ENCODE measurements at regions not wholly inside any gene's neighbourhood (a gene's known extent, or its start where the extent isn't known, plus 50 kb on each side); places are given as distances from the start of the nearest gene placed in this dataset.

- H2AFZ ChIP-seq (ENCODE audit: low read depth, low read length, severe bottlenecking): no peak overlapping the region
- H3K9me3 ChIP-seq (ENCODE audit: insufficient read depth, low read length): no peaks in the 10 kb centered on the region
- no peak overlapping the region for H3K4me3 ChIP-seq (ENCODE audit: insufficient read depth, low read length, poor library complexity, severe bottlenecking)
- no peak overlapping the region for H3K9ac ChIP-seq (ENCODE audit: low read length)
- no peaks in the 10 kb centered on the region for H4K20me1 ChIP-seq (ENCODE audit: low read depth, low read length)
- no peak overlapping the region for H3K27ac ChIP-seq (ENCODE audit: low read depth, low read length)
- H3K27me3 ChIP-seq (ENCODE audit: low read length): no peaks in the 10 kb centered on the region
- H3K36me3 ChIP-seq (ENCODE audit: low read length): no peaks in the 10 kb centered on the region
- H3K4me2 ChIP-seq (ENCODE audit: low read depth, low read length, poor library complexity, severe bottlenecking): no peak overlapping the region
- H3K79me2 ChIP-seq (ENCODE audit: insufficient read depth, low read length): no peaks in the 10 kb centered on the region
- H3F3A ChIP-seq (ENCODE audit: insufficient read depth): no peaks in the 10 kb centered on the region
- H3K9me2 ChIP-seq (replicated peaks; ENCODE audit: insufficient read depth, low read length): no peaks in the 10 kb centered on the region
- TF ChIP-seq, protein P1, sequence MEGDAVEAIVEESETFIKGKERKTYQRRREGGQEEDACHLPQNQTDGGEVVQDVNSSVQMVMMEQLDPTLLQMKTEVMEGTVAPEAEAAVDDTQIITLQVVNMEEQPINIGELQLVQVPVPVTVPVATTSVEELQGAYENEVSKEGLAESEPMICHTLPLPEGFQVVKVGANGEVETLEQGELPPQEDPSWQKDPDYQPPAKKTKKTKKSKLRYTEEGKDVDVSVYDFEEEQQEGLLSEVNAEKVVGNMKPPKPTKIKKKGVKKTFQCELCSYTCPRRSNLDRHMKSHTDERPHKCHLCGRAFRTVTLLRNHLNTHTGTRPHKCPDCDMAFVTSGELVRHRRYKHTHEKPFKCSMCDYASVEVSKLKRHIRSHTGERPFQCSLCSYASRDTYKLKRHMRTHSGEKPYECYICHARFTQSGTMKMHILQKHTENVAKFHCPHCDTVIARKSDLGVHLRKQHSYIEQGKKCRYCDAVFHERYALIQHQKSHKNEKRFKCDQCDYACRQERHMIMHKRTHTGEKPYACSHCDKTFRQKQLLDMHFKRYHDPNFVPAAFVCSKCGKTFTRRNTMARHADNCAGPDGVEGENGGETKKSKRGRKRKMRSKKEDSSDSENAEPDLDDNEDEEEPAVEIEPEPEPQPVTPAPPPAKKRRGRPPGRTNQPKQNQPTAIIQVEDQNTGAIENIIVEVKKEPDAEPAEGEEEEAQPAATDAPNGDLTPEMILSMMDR (IDR thresholded peaks at IDR 0.05; ENCODE audit: insufficient read depth, low read length, poor library complexity, severe bottlenecking): no peak
- TF ChIP-seq EZH2phosphoT487 (conservative IDR thresholded peaks at IDR 0.05; ENCODE audit: low read length): no peak
These were observed 539.4 kb upstream of the SPHKAP start for GRCh38 chr2:228720895-228721294.

- H3F3A ChIP-seq (ENCODE audit: insufficient read depth): no peaks in the 10 kb centered on the region
- no peaks in the 10 kb centered on the region for H4K20me1 ChIP-seq (ENCODE audit: low read depth, low read length)
- H3K9ac ChIP-seq (ENCODE audit: low read length): no peak overlapping the region
- H3K9me3 ChIP-seq (ENCODE audit: insufficient read depth, low read length): no peaks in the 10 kb centered on the region
- H3K4me3 ChIP-seq (ENCODE audit: insufficient read depth, low read length, poor library complexity, severe bottlenecking): no peak overlapping the region
- H3K9me2 ChIP-seq (replicated peaks; ENCODE audit: insufficient read depth, low read length): no peaks in the 10 kb centered on the region
- no peak overlapping the region for H2AFZ ChIP-seq (ENCODE audit: low read depth, low read length, severe bottlenecking)
- H3K27me3 ChIP-seq (ENCODE audit: low read length): no peaks in the 10 kb centered on the region
- no peaks in the 10 kb centered on the region for H3K79me2 ChIP-seq (ENCODE audit: insufficient read depth, low read length)
- no peaks in the 10 kb centered on the region for H3K36me3 ChIP-seq (ENCODE audit: low read length)
- no peak for TF ChIP-seq EZH2phosphoT487 (conservative IDR thresholded peaks at IDR 0.05; ENCODE audit: low read length)
- TF ChIP-seq, protein P1 (IDR thresholded peaks at IDR 0.05; ENCODE audit: insufficient read depth, low read length, poor library complexity, severe bottlenecking): no peak
- no peak overlapping the region for H3K27ac ChIP-seq (ENCODE audit: low read depth, low read length)
- H3K4me2 ChIP-seq (ENCODE audit: low read depth, low read length, poor library complexity, severe bottlenecking): no peak overlapping the region
These were observed 528.4 kb upstream of the SPHKAP start for GRCh38 chr2:228709788-228710371.

DNA sequence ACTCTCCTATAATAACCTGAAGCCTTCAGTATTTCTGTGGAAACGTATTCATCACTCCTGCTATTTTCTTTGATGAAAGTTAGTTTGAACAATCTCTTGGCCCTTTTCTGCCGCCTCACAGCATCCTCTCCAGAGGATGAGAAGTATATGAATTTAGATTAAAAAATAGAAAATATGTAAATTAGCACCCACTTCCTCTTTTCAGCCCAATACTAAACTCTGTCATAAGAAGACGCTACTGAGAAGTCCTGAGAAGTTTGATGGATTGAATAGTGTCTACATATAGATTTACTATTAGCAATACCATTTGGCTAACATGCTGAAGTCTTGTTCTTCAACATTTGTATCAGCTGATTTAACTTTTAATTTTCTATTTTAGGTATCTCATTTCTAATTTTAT is 526.4 kb upstream of the SPHKAP start:
- H3K27ac ChIP-seq (ENCODE audit: low read depth, low read length): no peak overlapping the region
- H2AFZ ChIP-seq (ENCODE audit: low read depth, low read length, severe bottlenecking): no peak overlapping the region
- no peaks in the 10 kb centered on the region for H3K9me3 ChIP-seq (ENCODE audit: insufficient read depth, low read length)
- H3K4me3 ChIP-seq (ENCODE audit: insufficient read depth, low read length, poor library complexity, severe bottlenecking): no peak overlapping the region
- no peaks in the 10 kb centered on the region for H3K79me2 ChIP-seq (ENCODE audit: insufficient read depth, low read length)
- H3K4me2 ChIP-seq (ENCODE audit: low read depth, low read length, poor library complexity, severe bottlenecking): no peak overlapping the region
- H4K20me1 ChIP-seq (ENCODE audit: low read depth, low read length): no peaks in the 10 kb centered on the region
- TF ChIP-seq, protein P1 (IDR thresholded peaks at IDR 0.05; ENCODE audit: insufficient read depth, low read length, poor library complexity, severe bottlenecking): no peak
- TF ChIP-seq EZH2phosphoT487 (conservative IDR thresholded peaks at IDR 0.05; ENCODE audit: low read length): no peak
- no peaks in the 10 kb centered on the region for H3K9me2 ChIP-seq (replicated peaks; ENCODE audit: insufficient read depth, low read length)
- H3K36me3 ChIP-seq (ENCODE audit: low read length): no peaks in the 10 kb centered on the region
- H3K9ac ChIP-seq (ENCODE audit: low read length): no peak overlapping the region
- no peaks in the 10 kb centered on the region for H3F3A ChIP-seq (ENCODE audit: insufficient read depth)
- H3K27me3 ChIP-seq (ENCODE audit: low read length): no peaks in the 10 kb centered on the region
